HG03460 (cell line): ENCODE measurements at regions not wholly inside any gene's neighbourhood (a gene's known extent, or its start where the extent isn't known, plus 50 kb on each side); places are given as distances from the start of the nearest gene placed in this dataset.
"Not testable (repeated sequence)": the region's sequence is repeated elsewhere in the genome, so short reads cannot be mapped to it uniquely, and the experiment has no call there.

Experiments used
- ATAC-seq: cut with Tn5 transposase; IDR thresholded peaks from one replicate; pipeline ENCODE4 v1.9.1; 2021; ENCODE audit not compliant: unreplicated experiment

DNA sequence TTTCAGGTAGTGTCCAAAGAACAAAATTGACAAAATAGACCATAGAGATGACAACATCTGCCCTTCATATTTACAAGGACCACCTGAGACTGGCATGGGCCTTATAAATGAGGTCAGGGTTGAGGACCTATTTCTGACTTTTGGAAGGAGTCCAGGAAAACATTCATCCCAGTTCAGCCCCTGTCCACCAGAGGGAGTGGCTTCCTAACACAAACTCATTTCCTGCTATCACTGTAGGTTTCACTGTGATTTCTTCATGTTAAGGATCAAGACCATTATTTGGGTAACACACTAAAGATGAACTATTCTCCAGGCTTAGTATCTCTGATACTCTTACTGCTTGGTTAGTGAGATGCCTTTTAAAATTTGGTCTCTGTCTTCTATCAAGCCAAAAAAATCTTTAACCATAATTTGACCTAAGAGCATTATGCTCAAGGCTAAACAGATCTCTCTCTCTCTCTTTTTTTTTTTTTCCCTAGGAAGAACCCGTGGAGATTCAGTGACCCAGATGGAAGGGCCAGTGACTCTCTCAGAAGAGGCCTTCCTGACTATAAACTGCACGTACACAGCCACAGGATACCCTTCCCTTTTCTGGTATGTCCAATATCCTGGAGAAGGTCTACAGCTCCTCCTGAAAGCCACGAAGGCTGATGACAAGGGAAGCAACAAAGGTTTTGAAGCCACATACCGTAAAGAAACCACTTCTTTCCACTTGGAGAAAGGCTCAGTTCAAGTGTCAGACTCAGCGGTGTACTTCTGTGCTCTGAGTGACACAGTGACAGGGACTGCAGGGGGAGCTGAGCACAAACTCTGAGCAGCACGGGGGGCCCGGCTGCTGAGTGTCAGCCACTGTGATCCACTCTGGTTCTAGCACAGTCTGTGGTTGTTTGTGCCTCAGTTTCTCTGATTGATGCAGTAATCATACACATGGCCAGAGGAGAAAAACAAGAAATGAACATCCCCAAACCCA is 267.6 kb upstream of the OR4E1 start:
- no peak for ATAC-seq

- no peak for ATAC-seq
Measured at GRCh38 chr14:21939836-21940235, 266.2 kb upstream of the OR4E1 start.

DNA sequence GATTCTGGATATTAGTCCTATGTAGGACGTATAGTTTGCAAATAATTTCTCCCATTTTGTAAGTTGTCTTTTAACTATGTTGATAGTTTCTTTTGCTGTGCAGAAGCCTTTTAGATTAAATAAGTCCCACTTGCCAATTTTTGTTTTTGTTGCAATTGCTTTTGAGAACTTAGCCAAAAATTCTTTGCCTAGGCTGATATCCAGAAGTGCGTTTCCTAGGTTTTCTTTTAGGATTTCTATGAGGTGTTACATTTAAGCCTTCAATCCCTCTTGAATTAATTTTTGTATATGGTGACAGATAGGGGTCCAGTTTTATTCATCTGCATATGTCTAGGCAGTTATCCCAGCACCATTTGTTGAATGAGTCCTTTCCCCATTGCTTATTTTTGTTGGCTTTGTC is 264.4 kb upstream of the OR4E1 start:
- ATAC-seq = no peak

- ATAC-seq = no peak
Measured at GRCh38 chr14:21933681-21934080, 260.1 kb upstream of the OR4E1 start.

DNA sequence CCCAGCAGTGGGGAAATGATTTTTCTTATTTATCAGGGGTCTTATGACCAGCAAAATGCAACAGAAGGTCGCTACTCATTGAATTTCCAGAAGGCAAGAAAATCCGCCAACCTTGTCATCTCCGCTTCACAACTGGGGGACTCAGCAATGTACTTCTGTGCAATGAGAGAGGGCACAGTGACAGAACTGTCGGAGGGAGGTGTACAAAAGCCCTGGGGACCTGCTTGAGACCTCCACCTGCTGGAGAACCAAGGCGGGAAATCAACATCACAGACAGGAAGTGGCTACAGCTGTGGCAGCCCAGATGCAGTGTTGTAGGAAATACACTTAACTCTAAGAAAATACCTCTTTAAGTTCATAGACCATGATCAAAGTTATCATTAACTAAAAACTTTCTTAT is 250.9 kb upstream of the OR4E1 start:
- ATAC-seq = peak; percentile 95

- ATAC-seq = no peak
Measured at GRCh38 chr14:21923820-21924219, 250.2 kb upstream of the OR4E1 start.

GRCh38 chr14:21921453-21921852 is 247.8 kb upstream of the OR4E1 start:
- ATAC-seq = no peak

GRCh38 chr14:21917699-21918436 is 244.2 kb upstream of the OR4E1 start:
- no peak for ATAC-seq

GRCh38 chr14:21915826-21916225 is 242.2 kb upstream of the OR4E1 start:
- no peak for ATAC-seq

- peak; percentile 71 for ATAC-seq
Measured at GRCh38 chr14:21913759-21914158, 240.1 kb upstream of the OR4E1 start.

DNA sequence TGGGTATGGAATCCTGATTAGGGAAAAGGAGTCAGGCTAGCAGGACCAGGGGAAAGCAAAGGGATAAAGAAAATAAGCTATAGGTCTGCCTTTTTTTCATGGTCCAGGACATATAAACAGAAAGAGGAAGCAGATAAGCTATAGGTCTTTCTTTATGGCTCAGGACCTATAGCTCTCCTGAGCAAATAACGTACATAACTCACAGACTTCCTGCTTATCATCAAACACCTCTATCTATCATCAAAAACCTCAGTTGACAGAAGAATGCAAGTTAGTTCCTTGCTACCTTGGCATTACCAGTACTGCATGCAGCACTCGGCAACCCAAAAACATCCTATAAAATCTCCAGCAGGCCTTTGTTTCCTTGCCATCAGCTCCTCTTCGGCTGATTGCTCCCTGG is 238.7 kb upstream of the OR4E1 start:
- ATAC-seq = no peak

DNA sequence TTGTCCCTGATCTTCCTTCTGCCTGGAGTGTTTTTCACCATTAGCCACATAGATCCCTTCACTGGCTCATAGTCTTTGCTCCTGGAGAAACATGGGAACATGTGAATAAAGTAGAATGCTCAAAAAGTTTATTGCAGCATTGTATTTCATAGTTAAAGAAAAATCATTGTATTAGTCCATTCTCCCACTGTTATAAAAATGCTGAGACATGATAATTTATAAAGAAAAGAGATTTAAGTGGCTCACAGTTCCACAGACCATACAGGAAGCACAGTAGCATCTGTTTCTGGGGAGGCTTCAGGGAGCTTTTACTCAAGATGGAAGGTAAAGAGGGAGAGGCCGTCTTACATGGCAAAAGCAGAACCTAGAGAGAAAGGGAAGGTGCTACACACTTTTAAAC is 238.3 kb upstream of the OR4E1 start:
- no peak for ATAC-seq

DNA sequence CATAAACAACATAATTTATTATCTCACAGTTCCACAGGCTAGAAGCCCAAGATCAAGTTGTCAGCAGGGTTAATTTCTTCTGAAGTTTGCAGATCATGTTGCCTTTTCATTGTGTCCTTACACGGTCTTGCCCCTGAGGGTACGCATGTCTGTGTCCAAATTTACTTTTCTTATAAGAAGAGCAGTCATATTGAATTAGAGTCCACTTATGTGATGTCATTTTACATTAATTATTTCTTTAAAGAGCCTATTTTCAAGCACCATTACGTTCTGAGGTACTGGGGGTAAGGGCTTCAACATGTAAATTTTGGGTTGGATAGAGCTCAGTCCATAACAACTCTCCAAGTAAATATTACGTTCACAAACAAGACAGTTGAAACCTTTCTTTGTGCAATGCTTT is 236.6 kb upstream of the OR4E1 start:
- ATAC-seq = no peak

DNA sequence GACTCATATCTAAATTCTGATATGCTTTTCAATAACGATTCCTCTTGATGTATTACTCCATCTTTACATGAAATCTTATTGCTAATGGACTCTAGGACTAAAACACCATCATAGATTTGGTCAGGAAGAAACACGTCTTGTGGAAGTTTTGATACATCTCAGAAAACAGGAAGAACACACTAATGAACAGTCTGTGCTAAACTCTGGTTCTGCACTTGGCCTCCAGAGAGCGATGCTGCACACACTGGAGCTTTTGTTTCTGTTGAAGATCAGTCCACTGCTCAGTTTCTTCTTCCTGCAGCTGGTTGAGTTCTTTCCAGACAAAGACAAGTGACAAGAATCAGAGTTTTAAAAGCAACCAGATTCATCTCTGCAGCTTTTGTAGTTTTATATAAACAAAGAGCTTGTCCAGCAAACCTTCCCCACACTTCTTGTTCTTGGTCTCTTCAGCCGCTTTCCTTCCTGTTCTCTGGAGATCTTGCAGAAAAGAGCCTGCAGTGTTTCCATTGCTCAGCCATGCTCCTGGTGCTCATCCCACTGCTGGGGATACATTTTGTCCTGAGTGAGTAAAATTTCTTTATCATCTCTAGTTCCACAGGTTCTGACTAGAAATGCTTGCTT is 229.1 kb upstream of the OR4E1 start:
- no peak for ATAC-seq

DNA sequence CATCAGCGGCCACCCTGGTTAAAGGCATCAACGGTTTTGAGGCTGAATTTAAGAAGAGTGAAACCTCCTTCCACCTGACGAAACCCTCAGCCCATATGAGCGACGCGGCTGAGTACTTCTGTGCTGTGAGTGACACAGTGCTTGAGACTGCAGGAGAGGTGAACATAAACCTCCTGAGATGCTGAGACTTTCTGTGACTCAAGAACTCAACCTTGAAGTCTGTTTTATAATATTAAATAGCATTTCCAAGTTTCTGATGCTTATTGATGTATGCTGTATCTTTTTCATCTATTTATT is 221.2 kb upstream of the OR4E1 start:
- not testable (repeated sequence) for ATAC-seq

DNA sequence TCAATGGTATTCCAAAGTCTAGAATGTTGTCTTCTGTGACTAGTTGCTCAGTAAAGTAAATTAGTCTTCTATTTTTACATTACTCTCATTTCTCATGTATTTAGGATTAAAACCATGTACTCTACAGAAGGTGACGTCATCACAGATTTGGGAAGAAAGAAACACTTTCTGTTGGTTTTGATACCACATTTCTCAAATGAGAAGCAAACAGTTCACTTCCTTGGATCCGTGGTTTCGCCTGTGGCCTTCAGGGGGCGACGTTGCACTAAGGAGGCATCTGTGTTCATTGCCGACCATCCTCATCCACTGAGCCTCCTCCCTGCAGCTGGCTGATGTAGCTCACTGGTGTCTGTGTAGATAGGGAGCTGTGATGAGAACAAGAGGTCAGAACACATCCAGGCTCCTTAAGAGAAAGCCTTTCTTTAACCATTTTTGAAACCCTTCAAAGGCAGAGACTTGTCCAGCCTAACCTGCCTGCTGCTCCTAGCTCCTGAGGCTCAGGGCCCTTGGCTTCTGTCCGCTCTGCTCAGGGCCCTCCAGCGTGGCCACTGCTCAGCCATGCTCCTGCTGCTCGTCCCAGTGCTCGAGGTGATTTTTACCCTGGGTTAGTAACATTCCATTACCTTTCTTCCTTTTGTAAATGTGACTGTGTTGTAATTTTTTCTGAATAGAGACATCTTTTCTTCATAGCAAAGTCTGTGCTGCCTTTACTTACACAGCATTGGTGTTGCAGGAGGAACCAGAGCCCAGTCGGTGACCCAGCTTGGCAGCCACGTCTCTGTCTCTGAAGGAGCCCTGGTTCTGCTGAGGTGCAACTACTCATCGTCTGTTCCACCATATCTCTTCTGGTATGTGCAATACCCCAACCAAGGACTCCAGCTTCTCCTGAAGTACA is 220.6 kb upstream of the OR4E1 start:
- no peak for ATAC-seq

GRCh38 chr14:21891921-21892320 is 218.3 kb upstream of the OR4E1 start:
- ATAC-seq = no peak

GRCh38 chr14:21884995-21885394 is 211.4 kb upstream of the OR4E1 start:
- ATAC-seq = no peak

DNA sequence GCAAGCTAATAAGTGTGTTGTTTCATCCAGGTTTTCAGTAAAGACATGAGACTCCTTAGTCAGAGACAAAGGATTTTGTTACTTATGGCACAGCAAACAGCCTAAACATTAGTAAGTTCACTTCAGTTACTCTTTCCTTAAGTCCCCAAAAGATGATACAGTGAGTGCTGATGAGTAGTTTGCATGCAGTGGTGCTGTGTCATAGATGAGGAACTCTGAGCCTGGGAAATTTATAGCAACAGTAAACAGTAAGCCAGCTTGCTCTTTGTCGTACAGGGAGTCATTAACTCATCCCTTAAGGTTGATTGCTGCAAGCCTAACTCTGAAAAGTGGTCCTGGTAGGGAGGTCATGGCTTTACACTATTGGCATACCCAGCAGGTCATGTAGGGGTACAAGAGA is 208.6 kb upstream of the OR4E1 start:
- no peak for ATAC-seq

DNA sequence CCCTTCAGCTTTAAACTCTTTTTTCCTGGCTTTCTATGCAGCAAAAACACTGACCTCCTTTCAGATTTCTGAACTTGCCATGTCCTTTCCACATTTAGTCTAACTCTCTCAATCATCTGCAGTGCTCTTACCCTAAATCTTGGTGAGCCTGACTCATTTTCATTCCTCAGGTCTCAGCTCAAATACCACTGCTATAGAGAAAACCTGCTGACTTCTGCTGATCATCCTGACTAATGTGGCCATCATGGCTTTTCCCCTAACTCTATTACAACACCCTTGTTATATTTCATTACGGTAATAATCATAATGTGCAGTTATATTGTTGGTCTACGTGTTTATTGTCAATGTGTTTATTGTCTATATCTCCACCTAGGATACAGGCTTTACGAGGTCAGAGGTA is 207.3 kb upstream of the OR4E1 start:
- no peak for ATAC-seq

DNA sequence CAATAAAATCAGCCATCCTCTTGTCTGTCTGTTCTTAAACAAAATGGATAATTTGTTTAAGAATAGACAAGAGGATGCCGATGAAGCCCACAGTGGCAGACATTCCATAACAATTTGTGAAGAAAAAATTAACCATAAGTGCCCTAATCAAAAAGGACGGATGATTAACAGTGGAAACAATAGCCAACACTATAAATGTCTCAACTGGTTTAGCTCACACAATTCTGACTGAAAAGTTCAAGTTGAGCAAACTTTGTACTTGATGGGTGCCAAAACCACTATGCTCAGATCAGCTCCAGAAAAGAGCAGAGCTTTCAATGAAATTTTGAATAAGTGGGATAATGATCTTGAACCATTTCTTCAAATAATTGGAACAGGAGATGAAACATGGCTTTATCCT is 202.2 kb upstream of the OR4E1 start:
- ATAC-seq = no peak
